HEK293 (cell line): ENCODE measurements at regions not wholly inside any gene's neighbourhood (a gene's known extent, or its start where the extent isn't known, plus 50 kb on each side); places are given as distances from the start of the nearest gene placed in this dataset.

Experiments used
- CTCF ChIA-PET: fragments of 350-600 bp; formaldehyde crosslinking; extraction: SDS; loops from one replicate; lab custom pipeline; 2021; ENCODE audit warnings: antibody characterized with exemption; lab: Yijun Ruan, JAX
- POLR2A ChIA-PET: fragments of 300-600 bp; formaldehyde crosslinking; extraction: SDS; loops from one replicate; lab custom pipeline; 2020; ENCODE audit warnings: antibody characterized with exemption, inconsistent platforms; lab: Yijun Ruan, JAX
- H3K27ac ChIP-seq: fragments of 200-500 bp; sonication (Bioruptor generic); 2 replicates; pipeline ENCODE4 v1.5.1; 2014; ENCODE audit warnings: low read depth, low read length, control low read depth, inconsistent platforms; ENCODE audit errors: extremely low read depth
- H3K36me3 ChIP-seq, 2 experiments: fragments of 200-500 bp in 1 of 2; sonication (Bioruptor generic) in 1 of 2; 1 replicate in 1 of 2; 2 replicates in 1 of 2; pipeline ENCODE4 v1.5.1; 2014 to 2017; ENCODE audit warnings: inconsistent platforms in 2 of 2, low read length in 2 of 2; ENCODE audit not compliant: control insufficient read depth in 2 of 2, insufficient read depth in 1 of 2
- H3K4me1 ChIP-seq: fragments of 200-500 bp; sonication (Bioruptor generic); 2 replicates; pipeline ENCODE4 v1.5.1; 2014; ENCODE audit warnings: mild to moderate bottlenecking, low read length, inconsistent platforms; ENCODE audit not compliant: control insufficient read depth, insufficient read depth
- H3K4me3 ChIP-seq: 2 replicates; pipeline ENCODE4 v1.5.1; 2011; ENCODE audit warnings: low read depth, mild to moderate bottlenecking, control low read depth, low read length, moderate library complexity
- H3K9me3 ChIP-seq: fragments of 200-500 bp; sonication (Bioruptor generic); 2 replicates; pipeline ENCODE4 v1.5.1; 2014; ENCODE audit warnings: low read depth, low read length, inconsistent platforms; ENCODE audit not compliant: control insufficient read depth, insufficient read depth
- HOXD13 ChIP-seq: sonication (generic); formaldehyde crosslinking; IDR thresholded peaks from 2 replicates; pipeline ENCODE4 v1.8.0; 2022; ENCODE audit warnings: missing genetic modification reagents, borderline replicate concordance
- ZNF223 ChIP-seq: fragments of 450-650 bp; formaldehyde crosslinking; IDR thresholded peaks from 2 replicates; pipeline ENCODE4 v1.5.1; 2016; ENCODE audit warnings: missing biosample characterization, missing genetic modification characterization
- ZNF292 ChIP-seq: fragments of 450-650 bp; formaldehyde crosslinking; IDR thresholded peaks from 2 replicates; pipeline ENCODE4 v1.5.1; 2016; ENCODE audit warnings: low read depth, missing biosample characterization, missing genetic modification characterization, borderline replicate concordance
- ZNF514 ChIP-seq: fragments of 450-650 bp; formaldehyde crosslinking; IDR thresholded peaks from 2 replicates; pipeline ENCODE4 v1.5.1; 2016; ENCODE audit warnings: missing biosample characterization, missing genetic modification characterization
- ZNF610 ChIP-seq: fragments of 450-650 bp; formaldehyde crosslinking; IDR thresholded peaks from 2 replicates; pipeline ENCODE4 v1.5.1; 2016; ENCODE audit warnings: missing biosample characterization, missing genetic modification characterization, borderline replicate concordance
- ZNF626 ChIP-seq: fragments of 450-650 bp; sonication (Bioruptor Pico); formaldehyde crosslinking; IDR thresholded peaks from 2 replicates; pipeline ENCODE4 v1.5.1; 2018; ENCODE audit warnings: missing biosample characterization, missing genetic modification characterization, inconsistent platforms
- ZNF629 ChIP-seq: fragments of 450-650 bp; formaldehyde crosslinking; IDR thresholded peaks from 2 replicates; pipeline ENCODE4 v1.5.1; 2017; ENCODE audit warnings: missing biosample characterization, missing genetic modification characterization
- ZNF670 ChIP-seq: fragments of 450-650 bp; formaldehyde crosslinking; IDR thresholded peaks from 2 replicates; pipeline ENCODE4 v1.5.1; 2016; ENCODE audit warnings: missing biosample characterization, missing genetic modification characterization, low read depth
- TF ChIP-seq, protein P1 (sequence below): fragments of 450-650 bp; formaldehyde crosslinking; IDR thresholded peaks from 2 replicates; pipeline ENCODE4 v1.5.1; 2016; ENCODE audit warnings: missing biosample characterization, missing genetic modification characterization, borderline replicate concordance
- TF ChIP-seq, protein P2 (sequence below): fragments of 450-650 bp; formaldehyde crosslinking; IDR thresholded peaks from 2 replicates; pipeline ENCODE4 v1.5.0; 2017; ENCODE audit warnings: missing biosample characterization, missing genetic modification characterization, borderline replicate concordance
- TF ChIP-seq, protein P3 (sequence below): fragments of 450-650 bp; formaldehyde crosslinking; IDR thresholded peaks from 2 replicates; pipeline ENCODE4 v1.5.1; 2016; ENCODE audit warnings: missing biosample characterization, missing genetic modification characterization

DNA sequence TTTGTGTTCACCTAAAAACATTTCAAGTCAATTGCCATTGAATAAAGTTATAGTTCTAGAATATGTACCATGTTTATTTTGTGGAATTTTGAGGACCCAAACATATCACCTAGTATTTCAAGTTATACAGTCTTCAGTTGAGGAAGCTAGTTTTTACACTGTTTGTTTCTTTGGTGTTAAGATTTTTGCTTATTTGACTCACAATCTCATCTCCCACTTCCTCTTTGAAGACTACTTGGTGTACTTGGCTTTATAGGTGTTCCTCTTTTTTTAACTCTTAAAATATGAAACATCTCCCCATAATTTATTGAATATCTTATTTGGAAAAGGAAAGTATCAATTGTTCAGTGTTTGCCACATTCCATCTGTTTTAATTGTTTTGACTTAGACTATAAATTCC is 675.4 kb downstream of the RAPGEF2 start:
- H3K4me1 ChIP-seq, result no peaks in the 10 kb centered on the region
- POLR2A ChIA-PET, result no interaction called here
- no peaks in the 10 kb centered on the region for H3K9me3 ChIP-seq
- TF ChIP-seq, protein P1, sequence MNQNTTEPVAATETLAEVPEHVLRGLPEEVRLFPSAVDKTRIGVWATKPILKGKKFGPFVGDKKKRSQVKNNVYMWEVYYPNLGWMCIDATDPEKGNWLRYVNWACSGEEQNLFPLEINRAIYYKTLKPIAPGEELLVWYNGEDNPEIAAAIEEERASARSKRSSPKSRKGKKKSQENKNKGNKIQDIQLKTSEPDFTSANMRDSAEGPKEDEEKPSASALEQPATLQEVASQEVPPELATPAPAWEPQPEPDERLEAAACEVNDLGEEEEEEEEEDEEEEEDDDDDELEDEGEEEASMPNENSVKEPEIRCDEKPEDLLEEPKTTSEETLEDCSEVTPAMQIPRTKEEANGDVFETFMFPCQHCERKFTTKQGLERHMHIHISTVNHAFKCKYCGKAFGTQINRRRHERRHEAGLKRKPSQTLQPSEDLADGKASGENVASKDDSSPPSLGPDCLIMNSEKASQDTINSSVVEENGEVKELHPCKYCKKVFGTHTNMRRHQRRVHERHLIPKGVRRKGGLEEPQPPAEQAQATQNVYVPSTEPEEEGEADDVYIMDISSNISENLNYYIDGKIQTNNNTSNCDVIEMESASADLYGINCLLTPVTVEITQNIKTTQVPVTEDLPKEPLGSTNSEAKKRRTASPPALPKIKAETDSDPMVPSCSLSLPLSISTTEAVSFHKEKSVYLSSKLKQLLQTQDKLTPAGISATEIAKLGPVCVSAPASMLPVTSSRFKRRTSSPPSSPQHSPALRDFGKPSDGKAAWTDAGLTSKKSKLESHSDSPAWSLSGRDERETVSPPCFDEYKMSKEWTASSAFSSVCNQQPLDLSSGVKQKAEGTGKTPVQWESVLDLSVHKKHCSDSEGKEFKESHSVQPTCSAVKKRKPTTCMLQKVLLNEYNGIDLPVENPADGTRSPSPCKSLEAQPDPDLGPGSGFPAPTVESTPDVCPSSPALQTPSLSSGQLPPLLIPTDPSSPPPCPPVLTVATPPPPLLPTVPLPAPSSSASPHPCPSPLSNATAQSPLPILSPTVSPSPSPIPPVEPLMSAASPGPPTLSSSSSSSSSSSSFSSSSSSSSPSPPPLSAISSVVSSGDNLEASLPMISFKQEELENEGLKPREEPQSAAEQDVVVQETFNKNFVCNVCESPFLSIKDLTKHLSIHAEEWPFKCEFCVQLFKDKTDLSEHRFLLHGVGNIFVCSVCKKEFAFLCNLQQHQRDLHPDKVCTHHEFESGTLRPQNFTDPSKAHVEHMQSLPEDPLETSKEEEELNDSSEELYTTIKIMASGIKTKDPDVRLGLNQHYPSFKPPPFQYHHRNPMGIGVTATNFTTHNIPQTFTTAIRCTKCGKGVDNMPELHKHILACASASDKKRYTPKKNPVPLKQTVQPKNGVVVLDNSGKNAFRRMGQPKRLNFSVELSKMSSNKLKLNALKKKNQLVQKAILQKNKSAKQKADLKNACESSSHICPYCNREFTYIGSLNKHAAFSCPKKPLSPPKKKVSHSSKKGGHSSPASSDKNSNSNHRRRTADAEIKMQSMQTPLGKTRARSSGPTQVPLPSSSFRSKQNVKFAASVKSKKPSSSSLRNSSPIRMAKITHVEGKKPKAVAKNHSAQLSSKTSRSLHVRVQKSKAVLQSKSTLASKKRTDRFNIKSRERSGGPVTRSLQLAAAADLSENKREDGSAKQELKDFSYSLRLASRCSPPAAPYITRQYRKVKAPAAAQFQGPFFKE (tag by site-specific recombination), result no peak
- TF ChIP-seq ZNF223 (tag by site-specific recombination) (no peak), HOXD13 (CRISPR knock-in tag) (no peak), ZNF610 (tag by site-specific recombination) (no peak)
- CTCF ChIA-PET, result no interaction called here
- H3K27ac ChIP-seq, result no peak overlapping the region
- H3K36me3 ChIP-seq, result no peaks in the 10 kb centered on the region
- no peak overlapping the region for H3K4me3 ChIP-seq

DNA sequence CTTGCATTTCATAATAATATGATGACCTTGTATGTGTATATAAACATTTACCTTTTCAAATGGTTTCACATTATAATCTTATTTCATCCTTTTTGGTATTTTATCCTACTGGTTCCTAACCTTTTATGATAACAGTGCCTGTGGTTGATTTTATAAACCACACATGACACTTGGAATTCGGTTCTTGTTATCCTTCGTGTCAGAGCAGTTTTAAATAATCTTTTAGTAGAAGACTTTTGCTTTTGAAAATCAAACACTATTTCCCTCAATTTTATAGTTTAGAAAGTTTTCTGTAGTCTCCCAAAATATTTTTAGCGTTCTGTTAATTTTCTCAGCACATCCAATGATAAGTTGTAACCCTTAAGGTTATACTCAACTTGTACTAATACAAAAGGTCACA is 676.8 kb downstream of the RAPGEF2 start:
- ChIA-PET CTCF (no interaction called here), POLR2A (no interaction called here)
- H3K4me1 ChIP-seq, result no peaks in the 10 kb centered on the region
- H3K9me3 ChIP-seq, result no peaks in the 10 kb centered on the region
- H3K4me3 ChIP-seq, result no peak overlapping the region
- H3K36me3 ChIP-seq, result no peaks in the 10 kb centered on the region
- TF ChIP-seq, protein P2, sequence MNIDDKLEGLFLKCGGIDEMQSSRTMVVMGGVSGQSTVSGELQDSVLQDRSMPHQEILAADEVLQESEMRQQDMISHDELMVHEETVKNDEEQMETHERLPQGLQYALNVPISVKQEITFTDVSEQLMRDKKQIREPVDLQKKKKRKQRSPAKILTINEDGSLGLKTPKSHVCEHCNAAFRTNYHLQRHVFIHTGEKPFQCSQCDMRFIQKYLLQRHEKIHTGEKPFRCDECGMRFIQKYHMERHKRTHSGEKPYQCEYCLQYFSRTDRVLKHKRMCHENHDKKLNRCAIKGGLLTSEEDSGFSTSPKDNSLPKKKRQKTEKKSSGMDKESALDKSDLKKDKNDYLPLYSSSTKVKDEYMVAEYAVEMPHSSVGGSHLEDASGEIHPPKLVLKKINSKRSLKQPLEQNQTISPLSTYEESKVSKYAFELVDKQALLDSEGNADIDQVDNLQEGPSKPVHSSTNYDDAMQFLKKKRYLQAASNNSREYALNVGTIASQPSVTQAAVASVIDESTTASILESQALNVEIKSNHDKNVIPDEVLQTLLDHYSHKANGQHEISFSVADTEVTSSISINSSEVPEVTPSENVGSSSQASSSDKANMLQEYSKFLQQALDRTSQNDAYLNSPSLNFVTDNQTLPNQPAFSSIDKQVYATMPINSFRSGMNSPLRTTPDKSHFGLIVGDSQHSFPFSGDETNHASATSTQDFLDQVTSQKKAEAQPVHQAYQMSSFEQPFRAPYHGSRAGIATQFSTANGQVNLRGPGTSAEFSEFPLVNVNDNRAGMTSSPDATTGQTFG (tag by site-specific recombination), result no peak
- TF ChIP-seq ZNF626, result no peak
- no peak overlapping the region for H3K27ac ChIP-seq

GRCh38 chr4:159780196-159780922 is 677.5 kb downstream of the RAPGEF2 start:
- Histone ChIP-seq H3K9me3 (no peaks in the 10 kb centered on the region), H3K36me3 (no peaks in the 10 kb centered on the region), H3K4me1 (no peaks in the 10 kb centered on the region), H3K27ac (no peak overlapping the region), H3K4me3 (no peak overlapping the region)
- ChIA-PET CTCF (no interaction called here), POLR2A (no interaction called here)
- TF ChIP-seq ZNF292 (no peak), ZNF514 (tag by site-specific recombination) (no peak)

- H3K36me3 ChIP-seq, result no peaks in the 10 kb centered on the region
- CTCF ChIA-PET, result no interaction called here
- no peak overlapping the region for H3K4me3 ChIP-seq
- TF ChIP-seq, protein P3, sequence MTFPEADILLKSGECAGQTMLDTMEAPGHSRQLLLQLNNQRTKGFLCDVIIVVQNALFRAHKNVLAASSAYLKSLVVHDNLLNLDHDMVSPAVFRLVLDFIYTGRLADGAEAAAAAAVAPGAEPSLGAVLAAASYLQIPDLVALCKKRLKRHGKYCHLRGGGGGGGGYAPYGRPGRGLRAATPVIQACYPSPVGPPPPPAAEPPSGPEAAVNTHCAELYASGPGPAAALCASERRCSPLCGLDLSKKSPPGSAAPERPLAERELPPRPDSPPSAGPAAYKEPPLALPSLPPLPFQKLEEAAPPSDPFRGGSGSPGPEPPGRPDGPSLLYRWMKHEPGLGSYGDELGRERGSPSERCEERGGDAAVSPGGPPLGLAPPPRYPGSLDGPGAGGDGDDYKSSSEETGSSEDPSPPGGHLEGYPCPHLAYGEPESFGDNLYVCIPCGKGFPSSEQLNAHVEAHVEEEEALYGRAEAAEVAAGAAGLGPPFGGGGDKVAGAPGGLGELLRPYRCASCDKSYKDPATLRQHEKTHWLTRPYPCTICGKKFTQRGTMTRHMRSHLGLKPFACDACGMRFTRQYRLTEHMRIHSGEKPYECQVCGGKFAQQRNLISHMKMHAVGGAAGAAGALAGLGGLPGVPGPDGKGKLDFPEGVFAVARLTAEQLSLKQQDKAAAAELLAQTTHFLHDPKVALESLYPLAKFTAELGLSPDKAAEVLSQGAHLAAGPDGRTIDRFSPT, result no peak
- TF ChIP-seq ZNF629 (no peak), ZNF670 (tag by site-specific recombination) (no peak)
- TF ChIP-seq, protein P2 (tag by site-specific recombination), result no peak
These were observed 685.0 kb downstream of the RAPGEF2 start for GRCh38 chr4:159787901-159788300.

More at GRCh38 chr4:159787901-159788300, 685.0 kb downstream of the RAPGEF2 start:
- no peaks in the 10 kb centered on the region for H3K4me1 ChIP-seq
- H3K27ac ChIP-seq, result no peak overlapping the region
- POLR2A ChIA-PET, result no interaction called here
- H3K9me3 ChIP-seq, result no peaks in the 10 kb centered on the region
